ENCODE measurements at regions not wholly inside any gene's neighbourhood (a gene's known extent, or its start where the extent isn't known, plus 50 kb on each side); places are given as distances from the start of the nearest gene placed in this dataset.
A peak's percentile ranks its signal among the peaks of the same experiment; 100 is the strongest.

GRCh38 chr2:41706286-41706685 lies 341.5 kb upstream of the PKDCC start:
- DNase-seq (ENCODE audit: low read depth, low spot score) = peak; percentile 81
- in situ Hi-C loops (cut with HindIII; ENCODE audit: low pct_unique_long_range_greater_than_20kb, low sequenced_read_pairs) = no loop called here

- no peak for DNase-seq (ENCODE audit: low read depth, low spot score)
- in situ Hi-C loops (cut with HindIII; ENCODE audit: low pct_unique_long_range_greater_than_20kb, low sequenced_read_pairs) = no loop called here
These were observed 339.9 kb upstream of the PKDCC start for GRCh38 chr2:41707790-41708451.

- in situ Hi-C loops (cut with HindIII; ENCODE audit: low pct_unique_long_range_greater_than_20kb, low sequenced_read_pairs) = no loop called here
- DNase-seq (ENCODE audit: low read depth, low spot score) = no peak
These were observed 337.9 kb upstream of the PKDCC start for GRCh38 chr2:41709702-41710599.

DNA sequence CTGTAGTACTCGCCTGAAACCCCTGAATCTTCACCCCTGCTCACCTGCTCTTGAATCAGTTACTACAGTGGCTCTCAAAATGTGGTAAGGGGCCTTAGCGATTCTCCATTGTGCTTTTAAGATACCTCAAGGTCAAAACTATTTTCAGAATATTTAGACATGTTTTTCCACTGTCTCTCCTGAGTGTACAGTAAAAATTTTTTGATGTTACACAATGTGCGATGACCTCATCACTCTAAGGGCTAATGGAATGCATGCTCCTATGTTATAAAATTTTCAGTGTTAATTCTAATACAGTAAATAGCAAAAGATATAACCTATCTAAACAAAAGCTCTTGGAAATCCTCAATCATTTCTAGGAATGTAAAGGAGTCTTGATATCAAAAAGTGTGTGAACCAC lies 336.9 kb upstream of the PKDCC start:
- in situ Hi-C loops (cut with HindIII; ENCODE audit: low pct_unique_long_range_greater_than_20kb, low sequenced_read_pairs) = no loop called here
- no peak for DNase-seq (ENCODE audit: low read depth, low spot score)

GRCh38 chr2:41711736-41712135 lies 336.1 kb upstream of the PKDCC start:
- no peak for DNase-seq (ENCODE audit: low read depth, low spot score)

GRCh38 chr2:41716497-41716896 lies 331.3 kb upstream of the PKDCC start:
- in situ Hi-C loops (cut with HindIII; ENCODE audit: low pct_unique_long_range_greater_than_20kb, low sequenced_read_pairs) = no loop called here
- no peak for DNase-seq (ENCODE audit: low read depth, low spot score)

More at GRCh38 chr2:41711736-41712135, 336.1 kb upstream of the PKDCC start:
- in situ Hi-C loops (cut with HindIII; ENCODE audit: low pct_unique_long_range_greater_than_20kb, low sequenced_read_pairs) = no loop called here

GRCh38 chr2:41717839-41718238 lies 330.0 kb upstream of the PKDCC start:
- in situ Hi-C loops (cut with HindIII; ENCODE audit: low pct_unique_long_range_greater_than_20kb, low sequenced_read_pairs) = no loop called here
- no peak for DNase-seq (ENCODE audit: low read depth, low spot score)

GRCh38 chr2:41718705-41719104 lies 329.1 kb upstream of the PKDCC start:
- in situ Hi-C loops (cut with HindIII; ENCODE audit: low pct_unique_long_range_greater_than_20kb, low sequenced_read_pairs) = no loop called here
- no peak for DNase-seq (ENCODE audit: low read depth, low spot score)

DNA sequence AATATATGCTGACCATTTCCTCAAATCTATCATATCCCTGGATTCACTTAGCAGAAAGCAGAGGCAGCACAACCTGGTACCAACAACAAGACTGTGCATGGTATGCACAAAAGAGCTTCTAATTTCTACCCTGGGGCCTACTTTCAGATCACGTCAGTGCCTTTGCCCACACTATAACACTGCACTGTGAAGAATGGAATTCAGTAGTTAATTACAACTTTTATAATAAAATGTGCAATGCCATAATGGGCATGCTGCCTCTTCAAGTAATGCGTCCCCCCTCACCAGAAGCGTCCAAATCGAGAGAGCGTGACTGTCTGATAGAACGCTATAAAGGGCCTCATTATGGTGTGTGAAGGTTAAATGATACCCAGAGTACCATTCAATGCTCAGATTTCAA lies 328.1 kb upstream of the PKDCC start:
- DNase-seq (ENCODE audit: low read depth, low spot score) = peak; percentile 99
- in situ Hi-C loops (cut with HindIII; ENCODE audit: low pct_unique_long_range_greater_than_20kb, low sequenced_read_pairs) = no loop called here

DNA sequence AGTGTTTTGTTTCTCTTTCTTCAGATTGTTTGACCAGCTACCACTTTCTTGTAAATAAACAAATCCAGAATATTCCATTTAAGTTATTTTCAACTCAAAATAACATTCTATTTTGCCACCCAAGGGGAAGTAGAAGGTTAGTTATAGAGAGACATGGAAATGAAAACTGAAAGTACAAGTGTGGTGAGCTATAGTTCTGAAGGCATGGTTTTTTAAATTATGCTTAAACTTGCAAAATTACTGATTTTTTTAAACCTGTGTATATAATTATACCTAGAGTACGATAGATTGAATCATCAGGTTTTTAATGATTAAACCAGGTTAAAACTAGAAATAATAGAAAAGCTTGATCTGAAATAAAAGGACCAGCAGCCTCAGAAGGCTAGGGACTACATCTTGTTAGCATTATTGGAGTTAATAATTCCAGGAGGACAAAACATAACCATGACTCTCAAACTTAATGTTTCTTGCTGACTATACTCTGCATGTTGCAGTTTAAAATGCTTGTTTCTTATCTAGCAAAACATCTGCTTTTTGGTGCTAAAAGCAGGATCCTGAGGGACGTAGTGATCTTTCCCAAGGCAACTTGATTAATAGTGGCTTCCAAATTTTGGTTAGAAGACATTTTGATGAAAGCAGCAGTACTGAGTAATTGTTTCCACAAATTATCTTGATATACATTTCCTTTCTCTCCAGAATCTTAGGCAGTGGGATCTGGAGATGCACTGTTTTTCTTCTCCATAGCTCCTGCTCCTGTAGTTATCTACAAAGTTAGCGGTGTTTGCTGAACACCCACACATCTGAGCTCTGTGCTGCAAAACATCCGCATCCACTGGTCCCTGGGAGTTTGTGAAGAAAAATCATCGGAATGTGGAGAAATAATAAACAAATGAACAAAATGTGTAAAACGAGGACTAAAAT lies 327.2 kb upstream of the PKDCC start:
- in situ Hi-C loops (cut with HindIII; ENCODE audit: low pct_unique_long_range_greater_than_20kb, low sequenced_read_pairs) = no loop called here
- no peak for DNase-seq (ENCODE audit: low read depth, low spot score)

DNA sequence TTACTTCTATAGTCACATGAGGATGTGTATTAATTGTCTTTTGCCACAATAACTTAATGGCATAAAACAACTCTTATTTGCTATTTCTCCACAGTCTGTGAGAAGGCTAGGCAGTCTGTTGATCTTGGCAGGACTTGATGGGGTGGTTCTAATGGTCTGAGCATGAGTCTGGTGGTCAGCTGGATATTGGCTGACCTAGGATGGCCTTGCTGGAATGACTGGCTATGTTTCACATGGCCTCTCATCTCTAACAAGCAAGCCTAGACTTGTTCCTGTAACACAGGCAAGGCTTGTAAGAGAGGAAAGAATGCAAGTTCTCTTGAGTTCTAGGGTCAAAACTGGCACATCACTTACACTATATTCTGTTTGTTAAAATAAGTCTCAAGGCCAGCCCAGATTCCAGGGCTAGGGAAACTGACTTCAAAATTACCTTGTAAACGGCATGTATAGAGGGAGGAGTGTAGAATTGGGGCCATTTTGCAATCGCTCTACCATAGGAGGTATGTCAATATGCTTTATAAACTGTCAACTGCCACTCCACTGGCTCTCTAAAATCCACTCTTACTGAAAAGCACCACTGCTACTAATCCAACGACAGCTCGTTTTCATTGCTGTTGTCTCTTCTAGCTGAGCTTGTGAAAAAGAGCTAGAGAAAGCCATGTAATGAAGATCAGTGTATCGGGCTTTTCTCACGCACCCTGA lies 325.0 kb upstream of the PKDCC start:
- in situ Hi-C loops (cut with HindIII; ENCODE audit: low pct_unique_long_range_greater_than_20kb, low sequenced_read_pairs) = no loop called here
- no peak for DNase-seq (ENCODE audit: low read depth, low spot score)

GRCh38 chr2:41723526-41723925 lies 324.3 kb upstream of the PKDCC start:
- in situ Hi-C loops (cut with HindIII; ENCODE audit: low pct_unique_long_range_greater_than_20kb, low sequenced_read_pairs) = no loop called here
- DNase-seq (ENCODE audit: low read depth, low spot score) = no peak

GRCh38 chr2:41724465-41724864 lies 323.4 kb upstream of the PKDCC start:
- in situ Hi-C loops (cut with HindIII; ENCODE audit: low pct_unique_long_range_greater_than_20kb, low sequenced_read_pairs) = no loop called here
- no peak for DNase-seq (ENCODE audit: low read depth, low spot score)

- no peak for DNase-seq (ENCODE audit: low read depth, low spot score)
- in situ Hi-C loops (cut with HindIII; ENCODE audit: low pct_unique_long_range_greater_than_20kb, low sequenced_read_pairs) = no loop called here
These were observed 321.9 kb upstream of the PKDCC start for GRCh38 chr2:41725901-41726300.

- in situ Hi-C loops (cut with HindIII; ENCODE audit: low pct_unique_long_range_greater_than_20kb, low sequenced_read_pairs) = no loop called here
These were observed 321.5 kb upstream of the PKDCC start for GRCh38 chr2:41726364-41726763.

GRCh38 chr2:41727152-41727551 lies 320.7 kb upstream of the PKDCC start:
- DNase-seq (ENCODE audit: low read depth, low spot score) = no peak
- in situ Hi-C loops (cut with HindIII; ENCODE audit: low pct_unique_long_range_greater_than_20kb, low sequenced_read_pairs) = no loop called here

More at GRCh38 chr2:41726364-41726763, 321.5 kb upstream of the PKDCC start:
- no peak for DNase-seq (ENCODE audit: low read depth, low spot score)

DNA sequence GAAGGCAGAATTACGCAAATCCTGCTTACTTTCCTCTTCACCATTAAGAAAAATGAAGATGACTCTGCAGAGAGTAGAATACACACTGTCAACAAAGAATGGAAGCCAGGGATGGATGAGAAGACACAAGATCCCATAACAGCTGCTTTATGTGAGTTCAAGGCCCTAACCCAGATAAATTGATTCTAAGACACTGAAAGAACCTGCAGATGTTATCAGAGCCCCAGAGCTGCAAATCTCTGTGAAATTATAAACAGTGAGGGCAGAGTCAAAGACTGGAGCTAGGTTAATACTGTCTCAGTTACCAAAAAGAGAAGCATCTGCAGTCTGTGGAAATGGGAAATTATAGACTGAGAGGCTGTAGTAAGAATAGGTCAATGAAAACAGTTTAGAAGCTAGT lies 320.1 kb upstream of the PKDCC start:
- DNase-seq (ENCODE audit: low read depth, low spot score) = no peak
- in situ Hi-C loops (cut with HindIII; ENCODE audit: low pct_unique_long_range_greater_than_20kb, low sequenced_read_pairs) = no loop called here
